GM12878 (cell line): ENCODE measurements at regions not wholly inside any gene's neighbourhood (a gene's known extent, or its start where the extent isn't known, plus 50 kb on each side); places are given as distances from the start of the nearest gene placed in this dataset.

Experiments used
- ATAC-seq: fragments of 200-7000 bp; cut with Tn5 transposase; 3 replicates; pipeline ENCODE4 v1.9.1; 2020; ENCODE audit warnings: mild to moderate bottlenecking, moderate library complexity
- BruUV-seq: library from RNA; stranded (reverse); fragments of 400-500 nt; replicated peaks from 2 replicates; lab custom pipeline; 2021; lab: Mats Ljungman, UMichigan
- CTCF ChIA-PET: fragments of 300-600 bp; sonication (Branson Sonifier 250); formaldehyde crosslinking; extraction: SDS; loops from one replicate; lab custom pipeline; 2021; ENCODE audit warnings: inconsistent platforms; lab: Yijun Ruan, JAX
- POLR2A ChIA-PET: fragments of 350-600 bp; formaldehyde crosslinking; extraction: SDS; loops from one replicate; lab custom pipeline; 2021; ENCODE audit warnings: inconsistent platforms; lab: Charles Lee
- RAD21 ChIA-PET: fragments of 300-600 bp; sonication (Branson Sonifier 250); formaldehyde crosslinking; loops from one replicate; lab custom pipeline; 2023; ENCODE audit warnings: antibody characterized with exemption; ENCODE audit not compliant: unreplicated experiment; lab: Charles Lee
- SMC1A ChIA-PET: fragments of 300-600 bp; sonication (Branson Sonifier 250); formaldehyde crosslinking; loops from one replicate; lab custom pipeline; 2023; ENCODE audit not compliant: unreplicated experiment, uncharacterized antibody; lab: Charles Lee
- DNase-seq: peaks from one replicate; pipeline ENCODE4 v3.0.0-alpha.2; 2011; ENCODE audit warnings: low read depth, low spot score
- FAIRE-seq: peaks from 3 replicates; lab custom pipeline; 2011; peaks lifted over from hg19 to GRCh38; lab: Jason Lieb, UNC
- H2AFZ ChIP-seq: 2 replicates; pipeline ENCODE4 v1.6.0; 2011; ENCODE audit warnings: low read depth, low read length, control low read depth; ENCODE audit not compliant: control insufficient read depth
- H3K27ac ChIP-seq: 2 replicates; pipeline ENCODE4 v1.5.1; 2011; ENCODE audit warnings: control low read depth; ENCODE audit not compliant: control insufficient read depth, insufficient read depth
- H3K27me3 ChIP-seq, 2 experiments: replicated peaks in 1 of 2; 2 replicates each; pipeline versions ENCODE4 v1.6.0 to v1.6.1; 2011; ENCODE audit warnings: low read length in 1 of 2; ENCODE audit not compliant: control insufficient read depth in 2 of 2, insufficient read depth in 2 of 2
- H3K36me3 ChIP-seq, 2 experiments: 2 replicates each; pipeline ENCODE4 v1.5.1; 2011; ENCODE audit warnings: low read length in 1 of 2; ENCODE audit not compliant: control insufficient read depth in 2 of 2, insufficient read depth in 2 of 2
- H3K4me1 ChIP-seq: 2 replicates; pipeline ENCODE4 v1.6.1; 2011; ENCODE audit warnings: mild to moderate bottlenecking, low read length, moderate library complexity, mixed read lengths; ENCODE audit not compliant: control insufficient read depth, insufficient read depth
- H3K4me2 ChIP-seq: 2 replicates; pipeline ENCODE4 v1.6.0; 2011; ENCODE audit warnings: control low read depth; ENCODE audit not compliant: control insufficient read depth, insufficient read depth
- H3K4me3 ChIP-seq: fragments of 200-600 bp; sonication (generic); 2 replicates; pipeline ENCODE4 v1.5.1; 2016
- H3K79me2 ChIP-seq: 2 replicates; pipeline ENCODE4 v1.6.0; 2011; ENCODE audit warnings: low read length; ENCODE audit not compliant: control insufficient read depth, insufficient read depth
- H3K9ac ChIP-seq: 2 replicates; pipeline ENCODE4 v1.8.0; 2011; ENCODE audit warnings: low read length, control low read depth, mixed read lengths; ENCODE audit not compliant: control insufficient read depth, insufficient read depth
- H3K9me3 ChIP-seq: replicated peaks from 3 replicates; pipeline ENCODE4 v1.5.1; 2011; ENCODE audit warnings: mild to moderate bottlenecking, low read length; ENCODE audit not compliant: control insufficient read depth, insufficient read depth
- H4K20me1 ChIP-seq: 2 replicates; pipeline ENCODE4 v1.6.0; 2011; ENCODE audit not compliant: control insufficient read depth, insufficient read depth
- CBFB ChIP-seq: IDR thresholded peaks from 2 replicates; pipeline ENCODE4 v1.6.1; 2016; ENCODE audit warnings: antibody characterized with exemption, low read depth
- FOXK2 ChIP-seq: fragments of 450-650 bp; IDR thresholded peaks from 2 replicates; pipeline ENCODE4 v1.6.1; 2017; ENCODE audit warnings: mild to moderate bottlenecking, moderate library complexity
- KAT2A ChIP-seq: conservative IDR thresholded peaks from 2 replicates; pipeline ENCODE4 v1.6.1; 2011; ENCODE audit warnings: low read depth, low read length; ENCODE audit not compliant: control insufficient read depth
- LARP7 ChIP-seq: fragments of 450-650 bp; IDR thresholded peaks from 2 replicates; pipeline ENCODE4 v1.6.1; 2017; ENCODE audit warnings: mild to moderate bottlenecking
- MTA3 ChIP-seq: IDR thresholded peaks from 2 replicates; pipeline ENCODE4 v1.6.1; 2012; ENCODE audit warnings: low read length, inconsistent platforms, borderline replicate concordance
- MYB ChIP-seq: fragments of 150-350 bp; IDR thresholded peaks from 2 replicates; pipeline ENCODE4 v1.6.1; 2014; ENCODE audit warnings: mild to moderate bottlenecking, low read depth, low read length, borderline replicate concordance
- NFXL1 ChIP-seq: fragments of 450-650 bp; IDR thresholded peaks from 2 replicates; pipeline ENCODE4 v1.6.1; 2017; ENCODE audit warnings: antibody characterized with exemption, mild to moderate bottlenecking, borderline replicate concordance
- NR2C2 ChIP-seq: IDR thresholded peaks from 2 replicates; pipeline ENCODE4 v1.6.1; 2011; ENCODE audit warnings: borderline replicate concordance, low read depth; ENCODE audit not compliant: control insufficient read depth, insufficient read length
- RB1 ChIP-seq: fragments of 450-650 bp; formaldehyde crosslinking; IDR thresholded peaks from 2 replicates; pipeline ENCODE4 v1.6.1; 2017; ENCODE audit warnings: mild to moderate bottlenecking, borderline replicate concordance
- SIX5 ChIP-seq: IDR thresholded peaks from 2 replicates; pipeline ENCODE4 v1.6.1; 2011; ENCODE audit warnings: mild to moderate bottlenecking, low read depth, low read length, moderate library complexity; ENCODE audit not compliant: severe bottlenecking
- YY1 ChIP-seq: IDR thresholded peaks from 2 replicates; pipeline ENCODE4 v1.6.1; 2011; ENCODE audit warnings: low read depth, mild to moderate bottlenecking, low read length
- WGBS: methylation state at CpG from one replicate; pipeline ENCODE4 v1.1.6; 2016; ENCODE audit warnings: low lambda C conversion rate; ENCODE audit not compliant: insufficient replicate concordance, insufficient coverage; ENCODE audit errors: missing lambda C conversion rate; 5-methylcytosine and 5-hydroxymethylcytosine counted together
- in situ Hi-C: fragments of 300-500 bp; cut with MboI; formaldehyde crosslinking; loops from 9 replicates; pipeline ENCODE4 v1.14.3; 2018; ENCODE audit warnings: mixed read lengths
- intact Hi-C: fragments of 100-400 bp; cut with micrococcal nuclease; formaldehyde crosslinking; loops from one replicate; pipeline ENCODE4 v1.14.2; 2022; ENCODE audit not compliant: unreplicated experiment
- TF ChIP-seq, protein P1 (sequence below): fragments of 450-650 bp; IDR thresholded peaks from 2 replicates; pipeline ENCODE4 v1.6.1; 2018; ENCODE audit warnings: mild to moderate bottlenecking, low read depth, moderate library complexity; ENCODE audit not compliant: partially characterized antibody
- TF ChIP-seq, protein P2 (sequence below): IDR thresholded peaks from 2 replicates; pipeline ENCODE4 v1.6.1; 2012; ENCODE audit warnings: low read depth, low read length, improper control_type of control experiment
- TF ChIP-seq, protein P3 (sequence below): fragments of 450-650 bp; formaldehyde crosslinking; IDR thresholded peaks from 2 replicates; pipeline ENCODE4 v1.5.0; 2022; ENCODE audit warnings: mild to moderate bottlenecking, missing genetic modification characterization

DNA sequence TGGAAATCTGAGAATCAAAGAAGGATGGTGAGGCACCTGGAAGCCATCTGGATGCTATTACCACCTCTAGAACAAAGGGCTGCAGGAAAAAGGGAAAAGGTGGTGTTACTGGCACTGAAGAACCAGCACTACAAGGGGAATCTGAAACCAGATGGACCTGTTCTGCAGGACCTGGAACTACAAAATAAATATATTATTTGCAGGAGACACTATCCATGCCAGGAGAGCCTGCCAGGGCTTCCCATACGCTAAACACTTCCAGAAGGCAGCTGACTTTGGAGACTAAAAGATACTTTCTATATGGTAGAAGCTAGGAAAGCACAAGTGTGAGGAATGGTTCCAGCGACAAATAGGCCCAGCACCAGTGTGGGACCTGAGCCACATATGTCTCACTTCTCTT, 83.4 kb upstream of the POU1F1 start (continued):
- no peak for TF ChIP-seq RB1
- TF ChIP-seq, protein P1, sequence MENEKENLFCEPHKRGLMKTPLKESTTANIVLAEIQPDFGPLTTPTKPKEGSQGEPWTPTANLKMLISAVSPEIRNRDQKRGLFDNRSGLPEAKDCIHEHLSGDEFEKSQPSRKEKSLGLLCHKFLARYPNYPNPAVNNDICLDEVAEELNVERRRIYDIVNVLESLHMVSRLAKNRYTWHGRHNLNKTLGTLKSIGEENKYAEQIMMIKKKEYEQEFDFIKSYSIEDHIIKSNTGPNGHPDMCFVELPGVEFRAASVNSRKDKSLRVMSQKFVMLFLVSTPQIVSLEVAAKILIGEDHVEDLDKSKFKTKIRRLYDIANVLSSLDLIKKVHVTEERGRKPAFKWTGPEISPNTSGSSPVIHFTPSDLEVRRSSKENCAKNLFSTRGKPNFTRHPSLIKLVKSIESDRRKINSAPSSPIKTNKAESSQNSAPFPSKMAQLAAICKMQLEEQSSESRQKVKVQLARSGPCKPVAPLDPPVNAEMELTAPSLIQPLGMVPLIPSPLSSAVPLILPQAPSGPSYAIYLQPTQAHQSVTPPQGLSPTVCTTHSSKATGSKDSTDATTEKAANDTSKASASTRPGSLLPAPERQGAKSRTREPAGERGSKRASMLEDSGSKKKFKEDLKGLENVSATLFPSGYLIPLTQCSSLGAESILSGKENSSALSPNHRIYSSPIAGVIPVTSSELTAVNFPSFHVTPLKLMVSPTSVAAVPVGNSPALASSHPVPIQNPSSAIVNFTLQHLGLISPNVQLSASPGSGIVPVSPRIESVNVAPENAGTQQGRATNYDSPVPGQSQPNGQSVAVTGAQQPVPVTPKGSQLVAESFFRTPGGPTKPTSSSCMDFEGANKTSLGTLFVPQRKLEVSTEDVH: no peak
- TF ChIP-seq, protein P2, sequence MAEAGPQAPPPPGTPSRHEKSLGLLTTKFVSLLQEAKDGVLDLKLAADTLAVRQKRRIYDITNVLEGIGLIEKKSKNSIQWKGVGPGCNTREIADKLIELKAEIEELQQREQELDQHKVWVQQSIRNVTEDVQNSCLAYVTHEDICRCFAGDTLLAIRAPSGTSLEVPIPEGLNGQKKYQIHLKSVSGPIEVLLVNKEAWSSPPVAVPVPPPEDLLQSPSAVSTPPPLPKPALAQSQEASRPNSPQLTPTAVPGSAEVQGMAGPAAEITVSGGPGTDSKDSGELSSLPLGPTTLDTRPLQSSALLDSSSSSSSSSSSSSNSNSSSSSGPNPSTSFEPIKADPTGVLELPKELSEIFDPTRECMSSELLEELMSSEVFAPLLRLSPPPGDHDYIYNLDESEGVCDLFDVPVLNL: no peak

DNA sequence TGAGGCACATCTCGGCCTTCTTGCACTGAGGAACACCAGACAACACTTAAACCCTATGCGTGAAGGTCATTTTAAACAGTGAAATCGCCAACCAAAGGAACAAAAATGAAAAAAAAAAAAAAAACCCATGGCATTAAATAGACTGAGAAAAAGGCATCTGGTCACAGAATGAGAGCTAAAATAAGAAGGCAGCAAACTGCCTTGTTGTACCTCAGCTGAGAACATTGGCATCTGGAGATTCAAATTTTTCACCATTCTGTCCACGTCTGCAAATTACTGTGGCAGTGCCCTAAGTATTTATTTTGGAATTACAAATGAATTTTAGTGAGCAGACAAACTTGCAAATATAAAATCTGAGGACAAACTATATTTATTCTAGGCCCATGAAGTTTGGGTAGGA, 82.6 kb upstream of the POU1F1 start:
- 13% methylated on average over 4 of the region's 4 CpGs for WGBS
- no peak for ATAC-seq
- H3K36me3 ChIP-seq: no peaks in the 10 kb centered on the region
- H2AFZ ChIP-seq: no peak overlapping the region
- H3K4me3 ChIP-seq: no peak overlapping the region
- ChIA-PET POLR2A (no interaction called here), RAD21 (no interaction called here), SMC1A (no interaction called here), CTCF (no interaction called here)
- no TSS peak for BruUV-seq
- no peak overlapping the region for H3K27ac ChIP-seq
- in situ Hi-C loops: no loop called here
- H3K79me2 ChIP-seq: no peaks in the 10 kb centered on the region
- no peaks in the 10 kb centered on the region for H4K20me1 ChIP-seq
- no peak for DNase-seq
- no peaks in the 10 kb centered on the region for H3K9me3 ChIP-seq
- H3K4me2 ChIP-seq: no peak overlapping the region
- no peaks in the 10 kb centered on the region for H3K4me1 ChIP-seq
- H3K27me3 ChIP-seq: no peaks in the 10 kb centered on the region
- FAIRE-seq: no peak
- no peak overlapping the region for H3K9ac ChIP-seq
- intact Hi-C loops: no loop called here
- no peak for TF ChIP-seq NFXL1
- no peak for TF ChIP-seq MTA3
- no peak for TF ChIP-seq MYB
- TF ChIP-seq, protein P3, sequence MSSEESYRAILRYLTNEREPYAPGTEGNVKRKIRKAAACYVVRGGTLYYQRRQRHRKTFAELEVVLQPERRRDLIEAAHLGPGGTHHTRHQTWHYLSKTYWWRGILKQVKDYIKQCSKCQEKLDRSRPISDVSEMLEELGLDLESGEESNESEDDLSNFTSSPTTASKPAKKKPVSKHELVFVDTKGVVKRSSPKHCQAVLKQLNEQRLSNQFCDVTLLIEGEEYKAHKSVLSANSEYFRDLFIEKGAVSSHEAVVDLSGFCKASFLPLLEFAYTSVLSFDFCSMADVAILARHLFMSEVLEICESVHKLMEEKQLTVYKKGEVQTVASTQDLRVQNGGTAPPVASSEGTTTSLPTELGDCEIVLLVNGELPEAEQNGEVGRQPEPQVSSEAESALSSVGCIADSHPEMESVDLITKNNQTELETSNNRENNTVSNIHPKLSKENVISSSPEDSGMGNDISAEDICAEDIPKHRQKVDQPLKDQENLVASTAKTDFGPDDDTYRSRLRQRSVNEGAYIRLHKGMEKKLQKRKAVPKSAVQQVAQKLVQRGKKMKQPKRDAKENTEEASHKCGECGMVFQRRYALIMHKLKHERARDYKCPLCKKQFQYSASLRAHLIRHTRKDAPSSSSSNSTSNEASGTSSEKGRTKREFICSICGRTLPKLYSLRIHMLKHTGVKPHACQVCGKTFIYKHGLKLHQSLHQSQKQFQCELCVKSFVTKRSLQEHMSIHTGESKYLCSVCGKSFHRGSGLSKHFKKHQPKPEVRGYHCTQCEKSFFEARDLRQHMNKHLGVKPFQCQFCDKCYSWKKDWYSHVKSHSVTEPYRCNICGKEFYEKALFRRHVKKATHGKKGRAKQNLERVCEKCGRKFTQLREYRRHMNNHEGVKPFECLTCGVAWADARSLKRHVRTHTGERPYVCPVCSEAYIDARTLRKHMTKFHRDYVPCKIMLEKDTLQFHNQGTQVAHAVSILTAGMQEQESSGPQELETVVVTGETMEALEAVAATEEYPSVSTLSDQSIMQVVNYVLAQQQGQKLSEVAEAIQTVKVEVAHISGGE (CRISPR knock-in tag): no peak
- TF ChIP-seq RB1: no peak
- TF ChIP-seq NR2C2: no peak
- TF ChIP-seq FOXK2: no peak
- TF ChIP-seq CBFB: no peak
- TF ChIP-seq YY1: no peak
- no peak for TF ChIP-seq SIX5
- TF ChIP-seq LARP7: no peak
- TF ChIP-seq KAT2A: no peak
